ENCODE measurements at regions not wholly inside any gene's neighbourhood (a gene's known extent, or its start where the extent isn't known, plus 50 kb on each side); places are given as distances from the start of the nearest gene placed in this dataset.
A peak's percentile ranks its signal among the peaks of the same experiment; 100 is the strongest.

DNA sequence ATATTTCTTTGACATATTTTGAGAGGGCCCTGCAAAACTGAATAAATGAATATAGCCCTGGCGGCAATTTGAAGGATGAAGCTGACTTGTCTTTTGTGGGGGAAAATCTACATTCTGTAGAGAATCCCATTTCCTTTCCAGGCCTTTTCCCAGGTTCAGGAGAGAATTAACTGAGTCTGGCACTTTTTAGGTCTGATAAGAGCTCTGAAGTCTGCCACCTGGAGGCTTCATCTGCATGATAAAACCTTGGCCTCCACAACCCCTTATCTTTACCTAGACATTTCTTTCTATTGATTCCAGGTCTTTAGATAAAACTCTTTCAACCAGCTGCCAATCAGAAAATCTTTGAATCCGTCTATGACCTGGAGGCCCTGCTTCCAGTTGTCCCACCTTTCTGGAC is 299.4 kb downstream of the ETNK1 start:
- no peak overlapping the region for H3K27ac ChIP-seq

DNA sequence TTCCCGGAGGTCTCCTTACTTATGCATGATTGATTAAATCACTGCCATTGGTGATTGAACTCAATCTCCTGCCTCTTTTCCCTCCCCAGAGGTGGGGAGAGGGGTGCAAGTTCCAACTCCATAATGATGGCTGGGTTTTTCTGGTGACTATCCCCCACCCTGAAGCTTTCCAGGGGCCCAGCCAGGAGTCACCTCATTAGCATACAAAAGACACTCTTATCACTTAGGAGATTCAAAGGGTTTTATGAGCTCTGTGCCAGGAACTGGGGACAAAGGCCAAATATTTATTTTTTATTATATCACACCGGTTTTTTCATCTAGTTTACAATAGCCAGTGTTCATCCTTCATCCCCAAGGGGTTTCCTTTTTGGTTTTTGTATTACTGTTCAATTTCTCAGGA is 300.7 kb downstream of the ETNK1 start:
- TF ChIP-seq, protein P1, sequence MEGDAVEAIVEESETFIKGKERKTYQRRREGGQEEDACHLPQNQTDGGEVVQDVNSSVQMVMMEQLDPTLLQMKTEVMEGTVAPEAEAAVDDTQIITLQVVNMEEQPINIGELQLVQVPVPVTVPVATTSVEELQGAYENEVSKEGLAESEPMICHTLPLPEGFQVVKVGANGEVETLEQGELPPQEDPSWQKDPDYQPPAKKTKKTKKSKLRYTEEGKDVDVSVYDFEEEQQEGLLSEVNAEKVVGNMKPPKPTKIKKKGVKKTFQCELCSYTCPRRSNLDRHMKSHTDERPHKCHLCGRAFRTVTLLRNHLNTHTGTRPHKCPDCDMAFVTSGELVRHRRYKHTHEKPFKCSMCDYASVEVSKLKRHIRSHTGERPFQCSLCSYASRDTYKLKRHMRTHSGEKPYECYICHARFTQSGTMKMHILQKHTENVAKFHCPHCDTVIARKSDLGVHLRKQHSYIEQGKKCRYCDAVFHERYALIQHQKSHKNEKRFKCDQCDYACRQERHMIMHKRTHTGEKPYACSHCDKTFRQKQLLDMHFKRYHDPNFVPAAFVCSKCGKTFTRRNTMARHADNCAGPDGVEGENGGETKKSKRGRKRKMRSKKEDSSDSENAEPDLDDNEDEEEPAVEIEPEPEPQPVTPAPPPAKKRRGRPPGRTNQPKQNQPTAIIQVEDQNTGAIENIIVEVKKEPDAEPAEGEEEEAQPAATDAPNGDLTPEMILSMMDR (conservative IDR thresholded peaks at IDR 0.05): no peak
- TF ChIP-seq ZFX (IDR thresholded peaks at IDR 0.05): no peak
- no peak overlapping the region for H3K27ac ChIP-seq

More for the DNA sequence above, 299.4 kb downstream of the ETNK1 start:
- TF ChIP-seq, protein P1 (conservative IDR thresholded peaks at IDR 0.05): peak; percentile 13; the same call in 1 of the 2 replicates
- TF ChIP-seq ZFX (IDR thresholded peaks at IDR 0.05): no peak

DNA sequence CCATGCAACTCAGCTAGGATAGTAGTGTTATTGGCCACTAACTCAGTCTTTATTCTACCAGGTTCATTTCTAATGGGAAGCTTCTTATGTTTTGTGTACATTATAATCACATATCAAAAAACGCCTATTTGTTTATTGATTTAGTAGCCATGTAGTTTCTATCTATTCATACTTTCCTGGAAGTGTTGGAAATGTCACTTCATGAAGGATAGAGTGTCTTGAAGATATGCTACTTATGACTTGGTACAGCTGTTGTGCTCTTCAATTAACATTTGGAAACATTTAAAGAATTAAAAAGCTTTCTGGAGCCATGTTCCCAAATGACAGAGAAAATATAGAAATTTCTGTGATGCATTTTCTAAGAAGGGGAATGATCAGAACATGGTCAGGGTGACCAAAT is 307.5 kb downstream of the ETNK1 start:
- H3K27ac ChIP-seq: no peak overlapping the region
- TF ChIP-seq ZFX (IDR thresholded peaks at IDR 0.05): no peak
- TF ChIP-seq, protein P1 (conservative IDR thresholded peaks at IDR 0.05): no peak

DNA sequence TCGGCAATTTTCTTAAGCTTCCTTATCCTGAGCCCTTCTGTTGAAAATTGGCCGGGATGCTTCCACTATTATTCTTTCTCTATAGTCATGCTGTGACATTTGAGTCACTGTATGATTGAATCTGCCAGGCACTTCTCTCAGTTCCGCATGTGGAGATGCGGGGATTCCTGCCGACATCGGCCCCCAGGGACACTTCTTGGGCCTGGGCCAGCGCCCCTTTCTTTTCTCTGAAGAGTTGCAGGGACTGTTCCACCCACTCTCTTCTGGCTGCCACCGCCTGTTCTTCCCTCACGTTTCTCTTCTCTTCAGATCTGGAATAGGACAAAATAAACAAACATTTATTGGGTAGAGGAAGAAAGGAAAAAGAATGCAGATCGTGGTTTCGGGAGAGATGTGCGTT is 310.1 kb downstream of the ETNK1 start:
- H3K27ac ChIP-seq: no peak overlapping the region
- TF ChIP-seq ZFX (IDR thresholded peaks at IDR 0.05): no peak
- TF ChIP-seq, protein P1 (conservative IDR thresholded peaks at IDR 0.05): no peak

DNA sequence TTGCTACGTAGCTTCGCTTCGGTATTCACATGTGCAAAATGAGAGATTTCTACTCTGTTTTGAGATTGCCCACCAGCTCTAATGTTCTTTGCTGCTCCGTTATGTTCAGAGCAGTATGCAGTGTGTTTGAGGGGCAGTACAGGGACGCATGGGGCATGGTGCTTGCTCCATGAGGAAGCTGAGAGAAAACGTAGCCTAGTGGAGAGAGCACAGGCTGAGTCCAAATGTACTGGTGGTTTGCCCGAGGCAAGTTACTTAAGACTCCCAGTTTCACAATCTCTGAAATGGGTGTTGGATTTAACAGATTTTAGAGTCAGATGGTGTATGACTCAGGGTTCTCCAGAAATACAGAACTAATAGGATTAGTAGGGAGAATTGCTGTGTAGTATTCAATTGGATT is 310.5 kb downstream of the ETNK1 start:
- no peak for TF ChIP-seq ZFX (IDR thresholded peaks at IDR 0.05)
- TF ChIP-seq, protein P1 (conservative IDR thresholded peaks at IDR 0.05): no peak
- H3K27ac ChIP-seq: no peak overlapping the region

DNA sequence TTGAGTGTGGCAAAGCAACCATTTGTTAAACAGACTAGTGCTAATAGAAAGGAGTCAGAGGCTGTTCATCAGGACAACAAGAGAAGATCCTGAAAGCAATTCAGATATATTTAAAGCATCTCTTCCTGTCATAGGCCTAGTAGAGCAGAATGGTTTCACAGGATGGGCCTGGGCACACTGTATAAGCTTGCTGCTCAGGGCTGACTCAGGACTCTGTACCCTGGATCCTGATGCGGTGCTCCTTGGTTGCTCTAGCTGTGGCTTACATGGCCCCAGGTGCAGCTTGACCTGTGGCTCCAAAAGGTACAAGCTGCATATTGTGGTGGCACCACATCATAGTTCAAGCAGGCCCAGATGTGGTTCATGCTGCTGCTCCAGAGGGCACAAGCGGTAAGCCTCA is 313.4 kb downstream of the ETNK1 start:
- no peak for TF ChIP-seq ZFX (IDR thresholded peaks at IDR 0.05)
- TF ChIP-seq, protein P1 (conservative IDR thresholded peaks at IDR 0.05): no peak
- no peak overlapping the region for H3K27ac ChIP-seq

DNA sequence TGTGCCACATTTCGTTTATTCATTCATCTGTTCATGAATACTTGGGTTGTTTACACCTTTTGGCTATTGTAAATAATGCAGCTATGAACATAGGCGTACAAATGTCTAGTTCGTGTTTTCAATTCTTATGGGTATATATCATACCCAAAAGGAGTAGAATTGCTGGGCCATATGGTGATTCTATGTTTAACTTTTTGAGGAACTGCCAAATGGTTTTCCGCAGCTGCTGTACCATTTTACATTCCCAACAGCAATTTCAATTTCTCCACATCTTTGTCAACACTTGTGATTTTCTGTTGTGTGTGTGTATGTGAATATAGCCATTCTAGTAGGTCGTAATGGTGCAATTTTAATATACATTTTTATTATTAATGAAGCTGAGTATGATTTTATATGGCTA is 326.2 kb downstream of the ETNK1 start:
- no peak overlapping the region for H3K27ac ChIP-seq
- TF ChIP-seq, protein P1 (conservative IDR thresholded peaks at IDR 0.05): no peak
- no peak for TF ChIP-seq ZFX (IDR thresholded peaks at IDR 0.05)

Data from C4-2B (cell line).